Endothelial cell (in vitro differentiated cells): ENCODE measurements at regions not wholly inside any gene's neighbourhood (a gene's known extent, or its start where the extent isn't known, plus 50 kb on each side); places are given as distances from the start of the nearest gene placed in this dataset.

Source experiments
- DNase-seq: peaks from one replicate; pipeline ENCODE4 v3.0.0; 2021; ENCODE audit warnings: low spot score
- H3K27ac Mint-ChIP-seq: one replicate; pipeline ENCODE4 v1.8.0; 2021; ENCODE audit warnings: mixed read lengths, inconsistent platforms; ENCODE audit not compliant: unreplicated experiment
- H3K27me3 Mint-ChIP-seq: one replicate; pipeline ENCODE4 v1.8.0; 2021; ENCODE audit warnings: mild to moderate bottlenecking, moderate library complexity, mixed read lengths, inconsistent platforms; ENCODE audit not compliant: unreplicated experiment
- H3K36me3 Mint-ChIP-seq: one replicate; pipeline ENCODE4 v1.8.0; 2021; ENCODE audit warnings: mild to moderate bottlenecking, low read depth, mixed read lengths, inconsistent platforms; ENCODE audit not compliant: unreplicated experiment
- H3K4me1 Mint-ChIP-seq: one replicate; pipeline ENCODE4 v1.8.0; 2021; ENCODE audit warnings: mild to moderate bottlenecking, mixed read lengths, inconsistent platforms; ENCODE audit not compliant: unreplicated experiment
- H3K4me3 Mint-ChIP-seq: one replicate; pipeline ENCODE4 v1.8.0; 2021; ENCODE audit warnings: mild to moderate bottlenecking, mixed read lengths, inconsistent platforms; ENCODE audit not compliant: unreplicated experiment
- H3K9me3 Mint-ChIP-seq: one replicate; pipeline ENCODE4 v1.8.0; 2021; ENCODE audit warnings: mixed read lengths, inconsistent platforms; ENCODE audit not compliant: unreplicated experiment
- TF ChIP-seq, protein P1 (sequence below): fragments of 200-600 bp; sonication (generic); IDR thresholded peaks from one replicate; pipeline ENCODE4 v1.5.0; 2021; ENCODE audit warnings: antibody characterized with exemption; ENCODE audit not compliant: unreplicated experiment

DNA sequence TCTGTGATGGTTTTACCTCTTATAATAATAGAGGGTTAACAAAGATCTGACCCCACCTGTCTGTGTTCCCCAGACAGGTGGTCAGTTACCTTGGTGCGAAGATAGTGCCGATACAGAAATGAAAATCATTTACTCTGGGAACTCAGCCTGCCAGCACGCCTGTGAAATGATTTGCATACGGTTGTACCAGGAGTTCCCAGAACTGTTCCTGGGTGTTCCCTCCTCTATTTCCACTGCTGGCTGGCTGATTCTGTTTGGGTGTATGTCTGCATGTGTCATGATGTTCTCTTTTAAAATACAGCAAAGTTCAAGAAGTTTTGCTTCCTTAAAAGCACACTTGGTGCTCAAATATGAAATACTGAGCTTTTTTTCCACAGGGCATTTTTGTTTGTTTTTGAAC lies 527.1 kb downstream of the FGF9 start:
- Mint-ChIP-seq H3K36me3 (no peaks in the 10 kb centered on the region), H3K27ac (no peak overlapping the region), H3K4me3 (no peak overlapping the region), H3K4me1 (no peaks in the 10 kb centered on the region), H3K9me3 (no peaks in the 10 kb centered on the region), H3K27me3 (peaks cover 2% of the 10 kb centered on the region)
- DNase-seq: no peak
- TF ChIP-seq, protein P1, sequence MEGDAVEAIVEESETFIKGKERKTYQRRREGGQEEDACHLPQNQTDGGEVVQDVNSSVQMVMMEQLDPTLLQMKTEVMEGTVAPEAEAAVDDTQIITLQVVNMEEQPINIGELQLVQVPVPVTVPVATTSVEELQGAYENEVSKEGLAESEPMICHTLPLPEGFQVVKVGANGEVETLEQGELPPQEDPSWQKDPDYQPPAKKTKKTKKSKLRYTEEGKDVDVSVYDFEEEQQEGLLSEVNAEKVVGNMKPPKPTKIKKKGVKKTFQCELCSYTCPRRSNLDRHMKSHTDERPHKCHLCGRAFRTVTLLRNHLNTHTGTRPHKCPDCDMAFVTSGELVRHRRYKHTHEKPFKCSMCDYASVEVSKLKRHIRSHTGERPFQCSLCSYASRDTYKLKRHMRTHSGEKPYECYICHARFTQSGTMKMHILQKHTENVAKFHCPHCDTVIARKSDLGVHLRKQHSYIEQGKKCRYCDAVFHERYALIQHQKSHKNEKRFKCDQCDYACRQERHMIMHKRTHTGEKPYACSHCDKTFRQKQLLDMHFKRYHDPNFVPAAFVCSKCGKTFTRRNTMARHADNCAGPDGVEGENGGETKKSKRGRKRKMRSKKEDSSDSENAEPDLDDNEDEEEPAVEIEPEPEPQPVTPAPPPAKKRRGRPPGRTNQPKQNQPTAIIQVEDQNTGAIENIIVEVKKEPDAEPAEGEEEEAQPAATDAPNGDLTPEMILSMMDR: no peak

DNA sequence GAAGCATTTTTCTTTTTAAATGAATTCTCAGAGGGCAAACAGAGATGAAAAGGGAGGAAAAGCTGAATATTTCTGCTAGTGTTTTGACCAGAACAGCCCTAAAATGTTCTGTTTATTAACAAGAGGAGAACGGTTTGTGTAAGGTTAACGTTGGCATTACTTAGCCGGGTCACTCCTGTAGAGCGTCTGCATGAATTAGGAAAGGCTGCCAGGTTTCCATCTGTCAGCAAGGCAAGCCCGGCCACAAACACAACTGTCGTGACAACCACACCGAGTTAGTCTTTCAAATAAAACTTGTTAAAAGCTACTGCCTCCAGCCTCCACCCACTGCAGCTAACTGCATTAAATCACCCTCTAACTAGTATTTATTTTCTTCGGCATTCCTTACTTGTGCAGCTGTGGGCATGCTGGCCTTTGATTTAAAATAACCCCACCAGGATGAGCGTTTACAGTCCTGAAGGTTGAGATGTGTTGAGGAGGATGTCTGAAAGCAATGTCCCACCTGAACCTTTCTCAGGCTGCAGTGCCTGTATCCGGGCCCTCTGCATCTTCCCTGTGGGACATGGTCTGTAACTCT lies 527.9 kb downstream of the FGF9 start:
- Mint-ChIP-seq H3K4me3 (no peak overlapping the region), H3K27ac (no peak overlapping the region), H3K27me3 (no peaks in the 10 kb centered on the region), H3K9me3 (no peaks in the 10 kb centered on the region), H3K4me1 (no peaks in the 10 kb centered on the region), H3K36me3 (no peaks in the 10 kb centered on the region)
- no peak for DNase-seq
- TF ChIP-seq, protein P1: no peak

DNA sequence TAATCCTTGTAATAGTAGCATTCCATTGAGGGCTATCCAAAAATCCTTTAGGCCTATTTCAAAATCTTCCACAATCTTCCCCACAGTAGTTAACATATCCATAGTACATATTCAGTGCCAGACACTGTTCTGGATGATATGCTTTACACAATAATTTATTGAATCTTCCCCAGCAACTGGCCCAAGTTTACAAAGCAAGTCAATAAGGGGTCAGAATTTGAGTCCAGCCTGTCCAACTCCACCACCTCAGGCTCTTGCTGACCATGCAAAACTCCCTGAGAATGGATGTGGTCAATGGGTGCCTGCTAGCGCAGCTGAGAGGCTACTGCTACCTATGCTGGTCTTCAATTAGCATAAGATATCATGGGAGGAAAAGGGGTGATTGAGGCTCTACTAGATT lies 529.6 kb downstream of the FGF9 start:
- H3K4me3 Mint-ChIP-seq: no peak overlapping the region
- no peaks in the 10 kb centered on the region for H3K4me1 Mint-ChIP-seq
- TF ChIP-seq, protein P1: no peak
- H3K36me3 Mint-ChIP-seq: no peaks in the 10 kb centered on the region
- peaks cover 1% of the 10 kb centered on the region for H3K27me3 Mint-ChIP-seq
- H3K27ac Mint-ChIP-seq: no peak overlapping the region
- no peaks in the 10 kb centered on the region for H3K9me3 Mint-ChIP-seq
- no peak for DNase-seq

DNA sequence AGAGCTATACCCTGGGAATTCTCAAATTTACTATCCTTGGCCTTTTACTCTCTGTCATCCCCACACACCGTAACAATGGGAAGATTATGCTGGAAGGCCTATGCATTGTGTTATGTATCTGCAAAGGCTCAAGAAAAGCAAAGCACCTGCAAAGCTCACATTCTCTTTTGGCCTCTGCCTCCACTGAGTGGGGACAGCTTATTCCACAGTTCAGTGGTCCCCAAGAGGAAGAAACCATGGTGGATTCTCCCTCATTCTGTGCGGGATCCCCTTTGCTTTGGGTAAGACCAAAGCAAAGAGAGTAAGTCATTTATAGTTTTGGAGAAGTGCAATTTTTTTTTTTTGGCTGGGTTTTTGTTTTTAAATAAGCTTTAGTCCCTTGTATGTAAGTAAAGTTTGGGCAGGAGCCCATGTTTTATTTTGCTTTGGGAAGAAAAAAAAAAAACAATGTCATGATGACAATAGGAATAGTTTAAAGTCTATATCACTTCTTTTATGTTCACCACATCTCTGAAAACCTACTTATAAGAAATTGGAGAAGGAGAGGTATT lies 530.6 kb downstream of the FGF9 start:
- Mint-ChIP-seq H3K9me3 (no peaks in the 10 kb centered on the region), H3K27me3 (peaks cover 1% of the 10 kb centered on the region), H3K36me3 (no peaks in the 10 kb centered on the region), H3K4me3 (no peak overlapping the region), H3K4me1 (no peaks in the 10 kb centered on the region), H3K27ac (no peak overlapping the region)
- TF ChIP-seq, protein P1: no peak
- no peak for DNase-seq

DNA sequence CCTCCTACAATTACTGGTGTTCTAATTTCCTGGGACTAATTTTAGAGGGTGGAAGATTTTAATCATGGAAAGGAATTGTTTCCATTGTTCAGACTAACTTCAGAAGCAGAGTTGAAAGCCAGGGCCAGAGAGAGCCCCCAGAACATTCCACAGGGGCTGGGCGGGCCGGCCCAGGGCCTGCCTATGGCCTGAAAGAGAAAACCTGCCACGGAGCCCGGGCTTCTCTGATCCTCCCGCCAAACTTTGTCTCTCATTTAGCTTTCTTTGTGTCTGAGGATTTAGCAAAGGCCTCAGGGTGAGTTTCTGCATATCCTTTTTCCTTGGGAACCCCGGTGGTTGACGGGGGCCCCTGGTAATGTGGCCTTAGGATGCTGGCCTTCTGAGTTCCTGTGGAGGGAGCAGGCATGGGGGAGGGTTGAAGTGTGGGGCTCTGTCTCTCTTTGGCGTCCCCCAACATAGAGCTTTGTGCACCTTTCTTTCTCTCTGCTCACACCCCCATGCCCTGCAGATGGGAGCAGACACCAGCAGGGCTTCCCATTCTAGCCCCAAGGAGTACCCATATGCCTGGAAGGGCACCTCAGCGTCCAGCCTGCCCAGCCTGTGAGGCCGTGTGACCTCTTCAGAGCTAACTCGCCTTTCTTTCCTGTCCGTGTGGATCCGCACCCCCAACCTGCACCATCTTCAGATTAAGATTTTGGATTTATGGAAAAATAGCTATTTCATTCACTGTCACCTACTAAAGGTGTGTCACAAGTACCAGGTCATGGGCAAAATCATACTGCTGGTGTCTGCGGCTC lies 539.5 kb downstream of the FGF9 start:
- Mint-ChIP-seq H3K4me1 (peaks cover 46% of the 10 kb centered on the region), H3K36me3 (no peaks in the 10 kb centered on the region), H3K27me3 (peaks cover 1% of the 10 kb centered on the region), H3K4me3 (no peak overlapping the region), H3K27ac (peak overlapping the region; percentile 31), H3K9me3 (no peaks in the 10 kb centered on the region)
- TF ChIP-seq, protein P1: no peak
- peak; percentile 4 for DNase-seq
